SK-N-MC (cell line): ENCODE measurements at regions not wholly inside any gene's neighbourhood (a gene's known extent, or its start where the extent isn't known, plus 50 kb on each side); places are given as distances from the start of the nearest gene placed in this dataset.
"Not testable (repeated sequence)": the region's sequence is repeated elsewhere in the genome, so short reads cannot be mapped to it uniquely, and the experiment has no call there.

ENCODE experiments used
- DNase-seq: peaks from one replicate; pipeline ENCODE4 v3.0.0-alpha.2; 2011; ENCODE audit warnings: low read depth, low spot score
- H3K27ac ChIP-seq: fragments of 200-600 bp; sonication (generic); 2 replicates; pipeline ENCODE4 v1.5.1; 2016; ENCODE audit warnings: mixed run types
- H3K36me3 ChIP-seq: fragments of 200-600 bp; sonication (generic); 2 replicates; pipeline ENCODE4 v1.6.1; 2017; ENCODE audit warnings: antibody characterized with exemption, low read length, mixed read lengths; ENCODE audit not compliant: insufficient read depth
- H3K4me3 ChIP-seq: fragments of 200-600 bp; sonication (generic); 2 replicates; pipeline ENCODE4 v1.5.1; 2016
- H3K9ac ChIP-seq: fragments of 200-600 bp; sonication (generic); 2 replicates; pipeline ENCODE4 v1.8.0; 2017; ENCODE audit warnings: mixed run types, mixed read lengths; ENCODE audit not compliant: insufficient read length
- H3K9me3 ChIP-seq: fragments of 200-600 bp; sonication (generic); 2 replicates; pipeline ENCODE4 v1.6.1; 2017; ENCODE audit warnings: low read depth, mild to moderate bottlenecking, antibody characterized with exemption, low read length, moderate library complexity, mixed read lengths
- EZH2 ChIP-seq: fragments of 200-600 bp; sonication (generic); IDR thresholded peaks from one replicate; pipeline ENCODE4 v1.6.1; 2017; ENCODE audit warnings: antibody characterized with exemption
- FOXP2 ChIP-seq: optimal IDR thresholded peaks from 2 replicates; pipeline ENCODE3; 2011; ENCODE audit warnings: mild to moderate bottlenecking, moderate library complexity; ENCODE audit not compliant: insufficient read depth; ENCODE audit errors: extremely low read length, control extremely low read depth
- POLR2AphosphoS5 ChIP-seq: IDR thresholded peaks from 2 replicates; pipeline ENCODE4 v1.6.1; 2012; ENCODE audit warnings: mild to moderate bottlenecking, low read depth, low read length, borderline replicate concordance

DNA sequence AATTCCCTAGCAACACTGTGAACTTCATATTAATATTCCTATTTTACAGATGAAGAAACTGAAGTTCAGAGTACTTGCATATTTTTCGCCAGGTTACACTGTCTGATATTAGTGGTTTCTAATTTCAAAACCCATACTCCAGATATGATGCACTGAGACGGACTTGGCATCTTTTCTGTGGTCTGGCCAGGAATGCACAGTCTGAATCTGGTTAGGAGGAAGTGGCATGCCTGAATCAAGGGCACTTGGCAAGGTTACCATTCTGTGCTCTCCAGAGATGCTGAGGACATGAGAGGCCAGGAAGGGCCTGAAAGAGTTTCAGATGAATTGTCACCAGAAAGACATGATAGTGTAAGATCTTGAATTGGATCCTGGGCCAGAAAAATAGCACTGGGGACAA, 150.1 kb downstream of the HAO1 start:
- TF ChIP-seq FOXP2: no peak
- no peak for TF ChIP-seq POLR2AphosphoS5
- TF ChIP-seq EZH2: no peak
- Histone ChIP-seq H3K9me3 (no peaks in the 10 kb centered on the region), H3K36me3 (no peaks in the 10 kb centered on the region), H3K4me3 (no peak overlapping the region), H3K9ac (no peak overlapping the region), H3K27ac (no peak overlapping the region)
- DNase-seq: no peak

DNA sequence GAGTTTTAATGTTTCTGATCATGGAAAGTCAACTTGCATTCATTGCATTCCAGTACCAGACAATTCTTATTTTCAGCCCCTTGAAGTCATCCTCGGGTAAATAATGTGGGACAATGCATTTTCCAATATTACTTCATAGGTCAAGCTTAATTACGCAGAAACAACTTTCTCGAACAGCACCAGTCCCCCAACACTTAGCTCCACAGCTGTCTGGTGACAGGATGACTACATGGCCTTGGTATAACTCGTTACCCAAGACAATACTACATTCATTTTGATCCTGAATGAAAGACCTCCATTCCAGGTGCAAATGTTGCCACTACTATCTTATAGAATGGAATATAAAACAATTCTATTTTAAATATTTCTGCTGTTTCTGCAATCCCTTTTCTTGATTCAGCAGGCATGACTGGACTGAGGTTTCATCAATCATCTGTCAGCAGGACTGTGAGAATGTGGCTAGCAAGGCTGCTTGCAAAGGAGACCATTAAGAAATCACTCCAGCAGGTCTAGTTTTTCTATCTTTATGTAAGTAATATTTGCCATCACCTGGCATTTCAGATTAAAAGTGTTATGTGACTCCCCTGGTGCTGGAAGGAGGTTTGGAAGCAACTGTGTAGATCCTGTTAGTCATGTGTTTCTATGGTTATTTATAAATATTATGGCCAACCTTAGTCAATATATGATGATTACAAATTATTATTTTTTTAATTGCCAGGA, 147.9 kb downstream of the HAO1 start:
- Histone ChIP-seq H3K9ac (no peak overlapping the region), H3K27ac (no peak overlapping the region), H3K36me3 (no peaks in the 10 kb centered on the region), H3K4me3 (no peak overlapping the region), H3K9me3 (no peaks in the 10 kb centered on the region)
- TF ChIP-seq EZH2 (no peak), POLR2AphosphoS5 (no peak), FOXP2 (no peak)
- no peak for DNase-seq

DNA sequence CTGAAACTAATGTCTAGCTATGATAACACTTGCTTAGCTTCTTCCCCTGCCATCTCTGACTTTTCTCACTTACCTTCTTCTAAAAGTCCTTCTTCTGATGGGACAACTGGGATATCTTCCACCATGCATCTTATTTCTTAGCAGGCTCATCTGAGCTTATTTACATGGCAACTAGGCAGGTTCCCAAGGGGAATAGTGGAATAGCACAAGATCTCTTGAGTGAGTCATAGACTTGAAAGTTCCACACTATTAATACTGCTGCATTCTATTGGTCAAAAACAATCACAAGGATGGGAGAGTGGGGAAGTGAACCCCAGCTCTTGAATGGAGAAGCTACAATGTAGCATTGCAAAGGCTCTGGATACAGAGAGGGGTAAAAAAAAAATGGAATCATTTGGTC, 142.1 kb downstream of the HAO1 start:
- TF ChIP-seq EZH2 (no peak), FOXP2 (no peak), POLR2AphosphoS5 (no peak)
- no peaks in the 10 kb centered on the region for H3K9me3 ChIP-seq
- H3K36me3 ChIP-seq: no peaks in the 10 kb centered on the region
- no peak for DNase-seq
- H3K27ac ChIP-seq: no peak overlapping the region
- H3K4me3 ChIP-seq: no peak overlapping the region
- no peak overlapping the region for H3K9ac ChIP-seq

DNA sequence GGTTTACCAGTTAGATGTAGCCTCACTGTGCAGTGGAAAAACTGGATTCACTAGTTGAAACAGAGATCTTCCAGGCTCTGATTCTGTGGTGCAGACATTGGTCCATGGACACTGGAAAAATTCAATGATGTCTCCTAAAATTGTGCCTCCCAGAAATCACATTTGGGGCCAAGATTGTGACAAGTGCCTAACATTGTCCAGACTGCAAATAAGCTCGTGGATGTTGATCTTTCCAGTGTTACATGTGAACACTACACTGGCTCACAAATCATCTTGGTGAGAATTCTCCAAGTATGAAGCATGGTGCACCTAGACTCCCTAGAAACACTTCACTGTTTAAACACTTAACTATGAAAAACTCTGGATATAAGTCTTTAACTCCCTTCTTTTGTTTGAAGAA, 140.4 kb downstream of the HAO1 start:
- H3K27ac ChIP-seq: no peak overlapping the region
- H3K9ac ChIP-seq: no peak overlapping the region
- H3K4me3 ChIP-seq: no peak overlapping the region
- H3K36me3 ChIP-seq: no peaks in the 10 kb centered on the region
- no peak for DNase-seq
- H3K9me3 ChIP-seq: no peaks in the 10 kb centered on the region
- no peak for TF ChIP-seq FOXP2
- TF ChIP-seq POLR2AphosphoS5: no peak

DNA sequence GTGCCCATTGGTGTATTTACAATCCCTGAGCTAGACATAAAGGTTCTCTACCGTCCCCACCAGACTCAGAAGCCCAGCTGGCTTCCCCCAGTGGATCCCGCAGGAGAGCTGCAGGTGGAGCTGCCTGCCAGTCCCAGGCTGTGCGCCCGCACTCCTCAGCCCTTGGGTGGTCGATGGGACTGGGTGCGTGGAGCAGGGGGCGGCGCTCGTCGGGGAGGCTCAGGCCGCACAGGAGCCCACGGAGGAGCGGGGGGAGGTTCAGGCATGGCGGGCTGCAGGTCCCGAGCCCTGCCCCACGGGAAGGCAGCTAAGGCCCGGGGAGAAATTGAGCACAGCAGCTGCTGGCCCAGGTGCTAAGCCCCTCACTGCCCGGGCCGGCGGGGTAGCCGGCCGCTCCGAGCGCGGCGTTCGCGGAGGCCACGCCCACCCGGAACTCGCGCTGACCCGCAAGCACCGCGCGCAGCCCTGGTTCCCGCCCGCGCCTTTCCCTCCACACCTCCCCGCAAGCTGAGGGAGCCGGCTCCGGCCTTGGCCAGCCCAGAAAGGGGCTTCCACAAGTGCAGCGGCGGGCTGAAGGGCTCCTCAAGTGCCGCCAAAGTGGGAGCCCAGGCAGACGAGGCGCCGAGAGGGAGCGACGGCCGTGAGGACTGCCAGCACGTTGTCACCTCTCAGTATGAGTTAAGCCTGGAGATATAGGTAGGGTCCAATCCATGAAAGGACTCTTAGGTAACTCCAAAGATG, 136.7 kb downstream of the HAO1 start:
- H3K4me3 ChIP-seq, DNase-seq, H3K36me3 ChIP-seq, H3K9me3 ChIP-seq, H3K27ac ChIP-seq, H3K9ac ChIP-seq: not testable (repeated sequence)

DNA sequence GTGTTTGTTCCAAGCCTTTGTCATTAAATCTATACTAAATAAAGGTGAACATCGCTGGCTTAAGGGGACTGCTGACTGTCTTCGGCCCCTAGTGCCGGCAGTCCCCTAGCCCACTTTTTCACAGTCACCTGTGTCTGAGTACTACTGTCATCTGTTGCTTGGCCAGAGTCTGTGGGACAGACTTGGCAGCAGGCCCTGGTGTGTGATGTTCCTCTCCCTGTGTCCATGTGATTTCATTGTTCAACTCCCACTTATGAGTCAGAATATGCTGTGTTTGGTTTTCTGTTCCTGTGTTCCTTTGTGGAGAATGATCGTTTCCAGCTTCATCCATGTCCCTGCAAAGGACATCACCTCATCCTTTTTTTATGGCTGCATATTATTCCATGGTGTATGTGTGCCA, 133.4 kb downstream of the HAO1 start:
- Histone ChIP-seq H3K9me3 (no peaks in the 10 kb centered on the region), H3K9ac (no peak overlapping the region), H3K36me3 (no peaks in the 10 kb centered on the region), H3K27ac (no peak overlapping the region), H3K4me3 (no peak overlapping the region)
- no peak for DNase-seq
- TF ChIP-seq FOXP2 (no peak), EZH2 (no peak), POLR2AphosphoS5 (no peak)

DNA sequence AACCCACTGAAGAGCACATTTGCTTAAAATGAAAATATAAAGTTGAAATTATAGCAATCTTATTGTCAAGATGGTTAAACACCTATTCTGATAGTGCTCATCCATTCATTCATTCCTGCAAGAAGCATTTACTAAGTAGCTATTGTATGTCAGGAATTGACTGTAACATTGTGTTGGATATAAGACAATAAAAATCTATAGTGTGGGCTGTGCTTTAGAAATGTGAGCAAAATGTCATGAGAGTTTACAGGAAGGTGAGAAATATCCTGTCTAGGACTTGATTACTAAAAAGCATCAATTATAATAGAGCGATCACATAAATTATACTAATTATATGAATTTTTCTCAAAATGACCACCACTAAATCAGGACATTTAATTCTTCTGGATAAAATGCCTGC, 123.0 kb downstream of the HAO1 start:
- H3K9me3 ChIP-seq: no peaks in the 10 kb centered on the region
- no peak overlapping the region for H3K27ac ChIP-seq
- H3K36me3 ChIP-seq: no peaks in the 10 kb centered on the region
- H3K9ac ChIP-seq: no peak overlapping the region
- TF ChIP-seq FOXP2 (no peak), EZH2 (no peak), POLR2AphosphoS5 (no peak)
- H3K4me3 ChIP-seq: no peak overlapping the region
- no peak for DNase-seq

DNA sequence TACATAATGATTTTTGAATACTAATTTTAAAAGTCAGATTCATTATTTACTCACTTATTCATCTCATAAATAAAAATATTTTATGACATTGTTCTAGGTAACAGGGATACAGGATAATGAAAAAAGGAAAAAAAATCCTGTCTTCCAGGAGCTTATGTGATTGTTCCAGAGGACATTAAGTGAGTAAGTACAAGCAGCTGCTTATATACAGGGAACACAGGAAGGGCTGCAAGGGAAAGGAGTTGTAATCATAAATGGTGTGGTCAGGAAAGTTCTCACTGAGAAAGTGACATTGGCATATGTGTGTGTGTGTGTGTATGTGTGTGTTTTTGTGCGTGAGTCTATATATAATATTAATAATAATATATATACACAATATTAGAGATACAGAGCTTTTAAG, 121.8 kb downstream of the HAO1 start:
- Histone ChIP-seq H3K4me3 (no peak overlapping the region), H3K9me3 (no peaks in the 10 kb centered on the region)

DNA sequence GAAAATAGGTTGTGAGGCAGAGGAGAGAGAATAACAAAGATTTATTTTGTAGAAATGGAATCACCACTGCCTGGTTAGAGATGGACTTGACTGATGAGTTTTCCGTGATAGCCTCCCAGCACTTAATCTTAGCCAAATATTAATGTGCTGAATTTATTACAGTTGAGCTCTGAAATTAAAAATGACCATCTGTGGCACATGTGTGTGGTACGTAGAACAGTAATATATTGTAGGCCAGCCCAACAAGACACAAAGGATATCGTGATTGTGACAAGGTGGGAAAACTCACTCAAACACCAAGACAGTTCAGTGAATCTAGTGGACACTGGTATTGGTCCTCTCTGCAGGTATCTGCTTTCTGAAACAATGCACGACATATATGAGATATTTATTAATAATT, 119.4 kb downstream of the HAO1 start:
- H3K9ac ChIP-seq: no peak overlapping the region
- no peak overlapping the region for H3K4me3 ChIP-seq
- H3K36me3 ChIP-seq: no peaks in the 10 kb centered on the region
- TF ChIP-seq EZH2 (no peak), FOXP2 (no peak), POLR2AphosphoS5 (no peak)
- no peak for DNase-seq
- H3K27ac ChIP-seq: no peak overlapping the region
- H3K9me3 ChIP-seq: no peaks in the 10 kb centered on the region

More for the DNA sequence above, 121.8 kb downstream of the HAO1 start:
- TF ChIP-seq POLR2AphosphoS5 (no peak), EZH2 (no peak), FOXP2 (no peak)
- H3K27ac ChIP-seq: no peak overlapping the region
- no peak overlapping the region for H3K9ac ChIP-seq
- H3K36me3 ChIP-seq: no peaks in the 10 kb centered on the region
- DNase-seq: no peak
